ENCODE measurements at regions not wholly inside any gene's neighbourhood (a gene's known extent, or its start where the extent isn't known, plus 50 kb on each side); places are given as distances from the start of the nearest gene placed in this dataset.
"Not testable (repeated sequence)": the region's sequence is repeated elsewhere in the genome, so short reads cannot be mapped to it uniquely, and the experiment has no call there.

GRCh38 chr2:122019724-122020123 lies 264.3 kb downstream of the TSN start:
- no peak for DNase-seq (ENCODE audit: low spot score)

GRCh38 chr2:122020377-122020776 lies 264.9 kb downstream of the TSN start:
- no peak for DNase-seq (ENCODE audit: low spot score)

GRCh38 chr2:122021941-122022340 lies 266.5 kb downstream of the TSN start:
- no peak for DNase-seq (ENCODE audit: low spot score)

GRCh38 chr2:122022531-122022930 lies 267.1 kb downstream of the TSN start:
- DNase-seq (ENCODE audit: low spot score): no peak

GRCh38 chr2:122023059-122023864 lies 267.8 kb downstream of the TSN start:
- no peak for DNase-seq (ENCODE audit: low spot score)

- DNase-seq (ENCODE audit: low spot score): no peak
These were observed 272.2 kb downstream of the TSN start for GRCh38 chr2:122027510-122028217.

- peak; percentile 72 for DNase-seq (ENCODE audit: low spot score)
These were observed 273.1 kb downstream of the TSN start for GRCh38 chr2:122028371-122029100.

- DNase-seq (ENCODE audit: low spot score): no peak
These were observed 274.0 kb downstream of the TSN start for GRCh38 chr2:122029456-122029855.

GRCh38 chr2:122029945-122030344 lies 274.5 kb downstream of the TSN start:
- DNase-seq (ENCODE audit: low spot score): no peak

- DNase-seq (ENCODE audit: low spot score): no peak
These were observed 276.3 kb downstream of the TSN start for GRCh38 chr2:122031544-122032263.

GRCh38 chr2:122032264-122032645 lies 276.8 kb downstream of the TSN start:
- no peak for DNase-seq (ENCODE audit: low spot score)

- no peak for DNase-seq (ENCODE audit: low spot score)
These were observed 278.3 kb downstream of the TSN start for GRCh38 chr2:122033778-122034177.

- no peak for DNase-seq (ENCODE audit: low spot score)
These were observed 278.9 kb downstream of the TSN start for GRCh38 chr2:122034344-122034743.

GRCh38 chr2:122034777-122035176 lies 279.3 kb downstream of the TSN start:
- DNase-seq (ENCODE audit: low spot score): no peak

GRCh38 chr2:122038816-122039215 lies 283.4 kb downstream of the TSN start:
- DNase-seq (ENCODE audit: low spot score): not testable (repeated sequence)

- DNase-seq (ENCODE audit: low spot score): no peak
These were observed 286.0 kb downstream of the TSN start for GRCh38 chr2:122041455-122041854.

- DNase-seq (ENCODE audit: low spot score): not testable (repeated sequence)
These were observed 296.2 kb downstream of the TSN start for GRCh38 chr2:122051659-122052058.

GRCh38 chr2:122055521-122055931 lies 300.1 kb downstream of the TSN start:
- no peak for DNase-seq (ENCODE audit: low spot score)

GRCh38 chr2:122056853-122057252 lies 301.4 kb downstream of the TSN start:
- no peak for DNase-seq (ENCODE audit: low spot score)

- DNase-seq (ENCODE audit: low spot score): no peak
These were observed 305.8 kb downstream of the TSN start for GRCh38 chr2:122061206-122061605.

GRCh38 chr2:122061831-122062230 lies 306.4 kb downstream of the TSN start:
- no peak for DNase-seq (ENCODE audit: low spot score)

GRCh38 chr2:122062506-122062905 lies 307.1 kb downstream of the TSN start:
- no peak for DNase-seq (ENCODE audit: low spot score)
